ENCODE measurements at regions not wholly inside any gene's neighbourhood (a gene's known extent, or its start where the extent isn't known, plus 50 kb on each side); places are given as distances from the start of the nearest gene placed in this dataset.

DNA sequence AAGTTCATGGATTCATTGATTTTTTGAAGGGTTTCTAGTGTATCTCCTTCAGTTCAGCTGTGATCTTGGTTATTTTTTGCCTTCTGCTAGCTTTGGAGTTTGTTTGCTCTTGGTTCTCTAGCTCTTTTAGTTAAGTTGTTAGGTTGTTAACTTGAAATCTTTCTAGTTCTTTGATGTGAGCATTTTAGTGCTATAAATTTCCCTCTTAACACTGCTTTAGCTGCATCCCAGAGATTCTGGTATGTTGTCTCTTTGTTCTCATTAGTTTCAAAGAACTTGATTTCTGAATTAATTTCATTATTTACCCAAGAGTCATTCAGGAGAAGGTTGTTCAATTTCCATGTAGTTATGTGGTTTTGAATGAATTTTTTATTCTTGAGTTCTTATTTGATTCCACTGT lies 210.6 kb downstream of the IRS1 start:
- Mint-ChIP-seq H3K4me3 (no peak overlapping the region), H3K9me3 (peaks cover 13% of the 10 kb centered on the region), H3K36me3 (ENCODE audit: low read depth) (no peaks in the 10 kb centered on the region), H3K27ac (no peak overlapping the region), H3K27me3 (ENCODE audit: low read depth) (no peaks in the 10 kb centered on the region), H3K4me1 (no peaks in the 10 kb centered on the region)
- TF ChIP-seq CTCF (IDR thresholded peaks at IDR 0.05; ENCODE audit: unreplicated experiment in 3 of 3): no peak

DNA sequence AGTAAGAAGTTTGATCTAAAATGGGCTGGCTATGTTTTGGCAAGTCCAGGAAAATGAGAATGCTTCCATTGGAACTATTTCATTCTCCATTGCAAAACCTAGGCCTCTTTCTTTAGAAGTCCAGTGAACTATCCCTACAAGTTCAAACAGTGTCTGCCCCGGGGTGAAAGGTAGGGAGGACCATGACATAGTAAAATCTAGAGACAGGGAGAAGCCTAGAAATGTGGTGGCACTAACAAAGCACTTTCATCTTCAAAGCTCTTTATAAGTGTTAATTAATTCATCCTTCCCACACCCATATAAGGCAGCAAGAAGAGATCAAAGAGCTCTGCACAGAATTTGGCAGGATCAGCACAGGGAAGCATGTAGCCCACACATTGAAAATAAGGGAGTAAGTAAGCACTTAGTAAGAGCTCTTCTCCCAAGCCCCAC lies 214.5 kb downstream of the IRS1 start:
- Mint-ChIP-seq H3K9me3 (peaks cover 10% of the 10 kb centered on the region), H3K27me3 (ENCODE audit: low read depth) (no peaks in the 10 kb centered on the region), H3K27ac (no peak overlapping the region), H3K36me3 (ENCODE audit: low read depth) (no peaks in the 10 kb centered on the region), H3K4me3 (no peak overlapping the region), H3K4me1 (no peaks in the 10 kb centered on the region)
- no peak for TF ChIP-seq CTCF (IDR thresholded peaks at IDR 0.05; ENCODE audit: unreplicated experiment in 3 of 3)

DNA sequence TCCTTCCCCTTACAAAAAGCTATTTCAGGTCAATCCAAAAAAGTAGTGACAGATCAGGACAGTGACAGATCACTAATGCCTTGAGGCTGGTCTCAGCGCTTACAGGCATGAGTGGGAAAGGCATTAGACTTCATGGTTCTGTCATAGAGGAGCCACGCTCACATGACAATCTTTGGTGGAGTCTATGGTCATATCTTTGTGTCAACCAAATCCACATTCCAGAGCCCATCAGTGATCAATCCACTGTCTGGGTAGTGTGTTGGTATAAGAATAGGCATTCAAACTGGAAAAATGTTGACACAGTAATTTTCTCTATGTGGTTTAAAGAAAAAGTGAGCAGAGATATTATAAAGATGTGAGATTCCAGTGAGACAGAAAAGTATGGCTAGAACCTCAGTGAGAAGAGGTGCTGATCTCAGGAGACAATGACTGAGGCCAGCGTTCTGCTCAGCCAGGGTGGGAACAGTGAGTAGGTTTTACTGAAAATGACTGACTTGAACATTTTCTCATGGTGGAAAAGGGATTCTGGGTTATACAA lies 215.0 kb downstream of the IRS1 start:
- no peak overlapping the region for H3K4me3 Mint-ChIP-seq
- no peaks in the 10 kb centered on the region for H3K4me1 Mint-ChIP-seq
- no peaks in the 10 kb centered on the region for H3K27me3 Mint-ChIP-seq (ENCODE audit: low read depth)
- TF ChIP-seq CTCF (IDR thresholded peaks at IDR 0.05; ENCODE audit: unreplicated experiment in 3 of 3): no peak
- H3K9me3 Mint-ChIP-seq: peaks cover 10% of the 10 kb centered on the region
- no peaks in the 10 kb centered on the region for H3K36me3 Mint-ChIP-seq (ENCODE audit: low read depth)
- H3K27ac Mint-ChIP-seq: no peak overlapping the region

- peaks cover 10% of the 10 kb centered on the region for H3K9me3 Mint-ChIP-seq
- H3K27me3 Mint-ChIP-seq (ENCODE audit: low read depth): no peaks in the 10 kb centered on the region
- TF ChIP-seq CTCF (IDR thresholded peaks at IDR 0.05; ENCODE audit: unreplicated experiment in 3 of 3): no peak
- H3K27ac Mint-ChIP-seq: no peak overlapping the region
- no peak overlapping the region for H3K4me3 Mint-ChIP-seq
- H3K36me3 Mint-ChIP-seq (ENCODE audit: low read depth): no peaks in the 10 kb centered on the region
- H3K4me1 Mint-ChIP-seq: no peaks in the 10 kb centered on the region
Measured at GRCh38 chr2:226583715-226584114, 215.9 kb downstream of the IRS1 start.

GRCh38 chr2:226581661-226582060 lies 218.0 kb downstream of the IRS1 start:
- peaks cover 10% of the 10 kb centered on the region for H3K9me3 Mint-ChIP-seq
- H3K36me3 Mint-ChIP-seq (ENCODE audit: low read depth): no peaks in the 10 kb centered on the region
- H3K27me3 Mint-ChIP-seq (ENCODE audit: low read depth): no peaks in the 10 kb centered on the region
- no peak overlapping the region for H3K27ac Mint-ChIP-seq
- H3K4me3 Mint-ChIP-seq: no peak overlapping the region
- no peak for TF ChIP-seq CTCF (IDR thresholded peaks at IDR 0.05; ENCODE audit: unreplicated experiment in 3 of 3)
- no peaks in the 10 kb centered on the region for H3K4me1 Mint-ChIP-seq

- no peak overlapping the region for H3K27ac Mint-ChIP-seq
- H3K36me3 Mint-ChIP-seq (ENCODE audit: low read depth): no peaks in the 10 kb centered on the region
- H3K9me3 Mint-ChIP-seq: peaks cover 5% of the 10 kb centered on the region
- no peak for TF ChIP-seq CTCF (IDR thresholded peaks at IDR 0.05; ENCODE audit: unreplicated experiment in 3 of 3)
- H3K4me1 Mint-ChIP-seq: no peaks in the 10 kb centered on the region
- no peaks in the 10 kb centered on the region for H3K27me3 Mint-ChIP-seq (ENCODE audit: low read depth)
- no peak overlapping the region for H3K4me3 Mint-ChIP-seq
Measured at GRCh38 chr2:226581004-226581403, 218.6 kb downstream of the IRS1 start.

Data from nephron (organoid).